ENCODE measurements at regions not wholly inside any gene's neighbourhood (a gene's known extent, or its start where the extent isn't known, plus 50 kb on each side); places are given as distances from the start of the nearest gene placed in this dataset.

DNA sequence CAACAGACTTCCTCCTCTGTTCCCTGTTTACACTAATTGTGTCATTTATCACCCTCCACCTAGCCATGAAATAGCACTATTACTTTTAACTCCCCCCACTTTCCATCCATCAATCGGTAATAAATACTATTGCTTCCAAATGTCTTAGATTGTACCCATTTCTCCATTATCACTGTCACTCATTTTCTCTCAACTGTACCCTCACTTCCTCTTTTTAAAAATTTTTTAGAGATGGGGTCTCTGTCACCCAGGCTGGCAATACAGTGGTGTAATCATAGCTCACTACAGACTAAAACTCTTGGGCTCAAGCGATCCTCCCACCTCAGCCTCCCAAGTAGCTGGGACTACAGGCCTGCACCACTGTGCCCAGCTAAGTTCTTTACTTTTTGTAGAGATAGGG lies 123.5 kb upstream of the EGR2 start:
- TF ChIP-seq EP300 (IDR thresholded peaks at IDR 0.05; ENCODE audit: borderline replicate concordance) = no peak
- no peak for TF ChIP-seq CEBPB (IDR thresholded peaks at IDR 0.05)
- no peak for TF ChIP-seq CREB1 (IDR thresholded peaks at IDR 0.05; ENCODE audit: low read depth)
- no peak for TF ChIP-seq TAF1 (IDR thresholded peaks at IDR 0.05; ENCODE audit: low read depth)
- TF ChIP-seq RAD21 (IDR thresholded peaks at IDR 0.05; ENCODE audit: low read depth) = no peak
- TF ChIP-seq FOXM1 (IDR thresholded peaks at IDR 0.05; ENCODE audit: borderline replicate concordance, low read depth) = no peak
- TF ChIP-seq REST (IDR thresholded peaks at IDR 0.05; ENCODE audit: low read depth) = no peak
- no peak for TF ChIP-seq NFIC (IDR thresholded peaks at IDR 0.05)
- no peak for TF ChIP-seq TCF12 (IDR thresholded peaks at IDR 0.05; ENCODE audit: low read depth)
- TF ChIP-seq MAX (IDR thresholded peaks at IDR 0.05) = no peak
- no peak for TF ChIP-seq TEAD4 (IDR thresholded peaks at IDR 0.05)
- no peak for TF ChIP-seq EGR1 (IDR thresholded peaks at IDR 0.05)
- no peak for TF ChIP-seq YY1 (IDR thresholded peaks at IDR 0.05; ENCODE audit: low read depth)
